ENCODE measurements at regions not wholly inside any gene's neighbourhood (a gene's known extent, or its start where the extent isn't known, plus 50 kb on each side); places are given as distances from the start of the nearest gene placed in this dataset.

- DNase-seq (ENCODE audit: low read depth in 2 of 2) = no peak
These were observed 423.9 kb downstream of the NPHP4 start for GRCh38 chr1:5568321-5568720.

GRCh38 chr1:5567839-5568238 is 424.4 kb downstream of the NPHP4 start:
- DNase-seq (ENCODE audit: low read depth in 2 of 2) = no peak

GRCh38 chr1:5566924-5567323 is 425.3 kb downstream of the NPHP4 start:
- no peak for DNase-seq (ENCODE audit: low read depth in 2 of 2)

- no peak for DNase-seq (ENCODE audit: low read depth in 2 of 2)
These were observed 426.7 kb downstream of the NPHP4 start for GRCh38 chr1:5565281-5566125.

GRCh38 chr1:5564578-5565257 is 427.5 kb downstream of the NPHP4 start:
- DNase-seq (ENCODE audit: low read depth in 2 of 2) = no peak

- no peak for DNase-seq (ENCODE audit: low read depth in 2 of 2)
These were observed 428.2 kb downstream of the NPHP4 start for GRCh38 chr1:5563861-5564577.

GRCh38 chr1:5562769-5563168 is 429.5 kb downstream of the NPHP4 start:
- DNase-seq (ENCODE audit: low read depth in 2 of 2) = no peak

- no peak for DNase-seq (ENCODE audit: low read depth in 2 of 2)
These were observed 429.9 kb downstream of the NPHP4 start for GRCh38 chr1:5562331-5562730.

GRCh38 chr1:5559078-5559477 is 433.1 kb downstream of the NPHP4 start:
- DNase-seq (ENCODE audit: low read depth in 2 of 2) = no peak

GRCh38 chr1:5555853-5556252 is 436.4 kb downstream of the NPHP4 start:
- DNase-seq (ENCODE audit: low read depth in 2 of 2) = no peak

- no peak for DNase-seq (ENCODE audit: low read depth in 2 of 2)
These were observed 437.4 kb downstream of the NPHP4 start for GRCh38 chr1:5554784-5555183.

- DNase-seq (ENCODE audit: low read depth in 2 of 2) = no peak
These were observed 438.1 kb downstream of the NPHP4 start for GRCh38 chr1:5554111-5554510.

- DNase-seq (ENCODE audit: low read depth in 2 of 2) = no peak
These were observed 439.3 kb downstream of the NPHP4 start for GRCh38 chr1:5552787-5553484.

- no peak for DNase-seq (ENCODE audit: low read depth in 2 of 2)
These were observed 440.8 kb downstream of the NPHP4 start for GRCh38 chr1:5551274-5551975.

GRCh38 chr1:5548266-5548665 is 444.0 kb downstream of the NPHP4 start:
- DNase-seq (ENCODE audit: low read depth in 2 of 2) = no peak

GRCh38 chr1:5543235-5543634 is 449.0 kb downstream of the NPHP4 start:
- DNase-seq (ENCODE audit: low read depth in 2 of 2) = no peak

GRCh38 chr1:5532811-5533210 is 459.4 kb downstream of the NPHP4 start:
- DNase-seq (ENCODE audit: low read depth in 2 of 2) = no peak

GRCh38 chr1:5526822-5527551 is 465.2 kb downstream of the NPHP4 start:
- no peak for DNase-seq (ENCODE audit: low read depth in 2 of 2)

- DNase-seq (ENCODE audit: low read depth in 2 of 2) = no peak
These were observed 465.9 kb downstream of the NPHP4 start for GRCh38 chr1:5526385-5526750.

GRCh38 chr1:5525597-5526384 is 466.4 kb downstream of the NPHP4 start:
- DNase-seq (ENCODE audit: low read depth in 2 of 2) = no peak

All from fibroblast of skin of left biceps (primary cell).